ENCODE measurements at regions not wholly inside any gene's neighbourhood (a gene's known extent, or its start where the extent isn't known, plus 50 kb on each side); places are given as distances from the start of the nearest gene placed in this dataset.

DNA sequence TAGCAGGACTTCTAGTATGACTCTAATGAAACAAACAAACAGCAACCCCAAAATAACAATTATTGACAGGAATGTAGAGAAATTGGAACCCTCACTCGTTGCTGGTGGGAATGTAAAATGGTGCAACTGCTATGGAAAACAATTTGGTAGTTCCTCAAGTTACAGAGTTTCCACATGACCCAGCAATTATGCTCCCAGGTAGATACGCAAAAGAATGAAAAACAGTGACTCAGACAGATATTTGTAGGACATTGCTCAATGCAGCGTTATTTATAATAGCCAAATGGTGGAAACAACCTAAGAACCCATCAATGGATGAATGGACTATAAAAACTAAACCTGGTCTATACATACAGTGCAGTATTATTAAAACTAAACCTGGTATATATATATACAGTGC, 646.1 kb upstream of the FRG1 start:
- TF ChIP-seq CTCF (conservative IDR thresholded peaks at IDR 0.05; ENCODE audit: low read length), result no peak
- H3K4me3 ChIP-seq (ENCODE audit: low read length), result no peak overlapping the region
- DNase-seq (ENCODE audit: low read depth), result no peak

DNA sequence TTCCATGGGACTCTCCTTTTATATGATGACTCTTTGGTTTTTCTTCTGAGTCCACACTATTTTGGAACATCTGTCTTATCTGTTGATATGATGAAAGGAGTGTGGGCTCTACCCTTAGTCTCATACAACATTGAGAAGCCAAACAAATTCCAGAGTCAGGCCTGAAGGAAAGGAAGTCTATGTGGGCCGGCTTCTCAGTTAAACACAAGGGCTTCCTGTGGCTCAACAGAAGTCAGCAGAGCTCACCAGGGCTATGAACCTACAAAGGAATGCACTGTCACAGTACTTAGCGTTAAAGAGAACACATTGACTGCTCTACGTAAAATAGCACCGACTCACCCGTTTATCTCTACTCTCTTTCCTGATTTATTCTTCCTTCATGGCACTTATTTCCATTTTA, 641.0 kb upstream of the FRG1 start:
- TF ChIP-seq CTCF (conservative IDR thresholded peaks at IDR 0.05; ENCODE audit: low read length), result no peak
- DNase-seq (ENCODE audit: low read depth), result no peak
- no peak overlapping the region for H3K4me3 ChIP-seq (ENCODE audit: low read length)

DNA sequence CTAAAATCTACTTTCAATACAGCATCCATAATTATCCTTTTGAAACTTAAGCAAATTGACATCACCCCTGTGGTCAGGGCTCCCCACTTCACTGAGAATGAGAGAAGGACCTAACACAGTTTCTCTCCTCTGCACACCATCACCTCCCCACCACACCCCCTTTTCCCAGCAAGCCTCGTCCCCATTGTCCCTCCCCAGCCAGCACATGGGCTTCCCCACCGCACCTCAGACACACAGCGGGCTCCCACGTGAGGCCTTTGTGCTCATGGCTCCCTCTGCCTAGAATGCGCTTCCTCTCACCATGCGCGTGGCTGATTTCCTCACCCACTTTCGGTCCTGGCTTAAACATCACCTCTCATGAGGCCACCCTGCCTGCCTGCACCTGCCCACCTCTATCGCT, 639.0 kb upstream of the FRG1 start:
- no peak for TF ChIP-seq CTCF (conservative IDR thresholded peaks at IDR 0.05; ENCODE audit: low read length)
- DNase-seq (ENCODE audit: low read depth), result no peak
- no peak overlapping the region for H3K4me3 ChIP-seq (ENCODE audit: low read length)

GRCh38 chr4:189302719-189303118, 638.0 kb upstream of the FRG1 start:
- H3K4me3 ChIP-seq (ENCODE audit: low read length), result no peak overlapping the region
- TF ChIP-seq CTCF (conservative IDR thresholded peaks at IDR 0.05; ENCODE audit: low read length), result no peak
- no peak for DNase-seq (ENCODE audit: low read depth)

- H3K4me3 ChIP-seq (ENCODE audit: low read length), result no peak overlapping the region
- TF ChIP-seq CTCF (conservative IDR thresholded peaks at IDR 0.05; ENCODE audit: low read length), result no peak
- no peak for DNase-seq (ENCODE audit: low read depth)
Measured at GRCh38 chr4:189304167-189304566, 636.5 kb upstream of the FRG1 start.

DNA sequence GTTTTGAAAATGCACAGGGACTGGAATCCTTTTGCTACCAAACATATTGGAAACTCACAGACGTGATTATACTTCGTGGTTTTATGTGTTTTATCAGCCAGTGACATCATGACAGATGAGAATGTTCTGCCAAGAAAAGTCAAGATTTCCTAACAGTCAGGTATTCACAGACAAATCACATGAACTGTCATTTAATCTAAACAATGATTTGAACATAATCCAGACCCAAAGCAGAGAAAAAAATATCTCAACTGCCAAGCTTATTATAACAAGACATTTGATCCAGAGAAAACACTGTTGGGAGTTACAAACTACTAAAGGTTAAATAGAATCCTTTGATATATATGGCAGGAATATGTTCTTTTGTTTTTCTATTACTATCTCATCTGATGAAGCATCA, 635.9 kb upstream of the FRG1 start:
- H3K4me3 ChIP-seq (ENCODE audit: low read length), result no peak overlapping the region
- DNase-seq (ENCODE audit: low read depth), result no peak
- no peak for TF ChIP-seq CTCF (conservative IDR thresholded peaks at IDR 0.05; ENCODE audit: low read length)

GRCh38 chr4:189305500-189305899, 635.2 kb upstream of the FRG1 start:
- no peak for TF ChIP-seq CTCF (conservative IDR thresholded peaks at IDR 0.05; ENCODE audit: low read length)
- H3K4me3 ChIP-seq (ENCODE audit: low read length), result no peak overlapping the region
- no peak for DNase-seq (ENCODE audit: low read depth)

Measured in AG10803 (cell line).